Panc1 (cell line): ENCODE measurements at regions not wholly inside any gene's neighbourhood (a gene's known extent, or its start where the extent isn't known, plus 50 kb on each side); places are given as distances from the start of the nearest gene placed in this dataset.

Source experiments
- ATAC-seq: fragments of 200-7000 bp; cut with Tn5 transposase; 2 replicates; pipeline ENCODE4 v1.9.1; 2020; ENCODE audit warnings: mild to moderate bottlenecking, moderate library complexity
- BruUV-seq: library from RNA; stranded (reverse); fragments of 400-500 nt; replicated peaks from 2 replicates; lab custom pipeline; 2021; lab: Mats Ljungman, UMichigan
- CTCF ChIA-PET: fragments of 300-600 bp; sonication (Branson Sonifier 250); formaldehyde crosslinking; loops from one replicate; lab custom pipeline; 2022; ENCODE audit warnings: antibody characterized with exemption; lab: Charles Lee
- POLR2A ChIA-PET: fragments of 300-600 bp; sonication (Branson Sonifier 250); formaldehyde crosslinking; loops from one replicate; lab custom pipeline; 2022; ENCODE audit warnings: antibody characterized with exemption; lab: Charles Lee
- DNase-seq: peaks from one replicate; pipeline ENCODE4 v3.0.0-alpha.2; 2010; ENCODE audit warnings: low read depth, low spot score
- H3K27ac ChIP-seq: 2 replicates; pipeline ENCODE4 v1.5.1; 2011; ENCODE audit warnings: mild to moderate bottlenecking, low read length, inconsistent platforms
- H3K27me3 ChIP-seq: fragments of 200-500 bp; sonication (Bioruptor generic); 2 replicates; pipeline ENCODE4 v1.6.0; 2014; ENCODE audit warnings: low read length, inconsistent platforms; ENCODE audit not compliant: control insufficient read depth, insufficient read depth
- H3K36me3 ChIP-seq: fragments of 200-500 bp; sonication (Bioruptor generic); 2 replicates; pipeline ENCODE4 v1.5.1; 2014; ENCODE audit warnings: inconsistent platforms, mild to moderate bottlenecking, low read length, moderate library complexity; ENCODE audit not compliant: control insufficient read depth, insufficient read depth
- H3K4me1 ChIP-seq: 2 replicates; pipeline ENCODE4 v1.5.1; 2011; ENCODE audit warnings: inconsistent platforms, mild to moderate bottlenecking, low read length, moderate library complexity; ENCODE audit not compliant: control insufficient read depth, insufficient read depth
- H3K4me3 ChIP-seq, 2 experiments: 2 replicates each; pipeline ENCODE4 v1.5.1; 2011 to 2012; ENCODE audit warnings: low read depth in 2 of 2, low read length in 2 of 2, mild to moderate bottlenecking in 2 of 2, inconsistent platforms in 1 of 2, moderate library complexity in 1 of 2
- H3K9me3 ChIP-seq: fragments of 200-500 bp; sonication (Bioruptor generic); 2 replicates; pipeline ENCODE4 v1.5.1; 2014; ENCODE audit warnings: low read depth, mild to moderate bottlenecking, inconsistent platforms, low read length, moderate library complexity; ENCODE audit not compliant: control insufficient read depth, insufficient read depth
- POLR2AphosphoS5 ChIP-seq: IDR thresholded peaks from 2 replicates; pipeline ENCODE4 v1.6.1; 2012; ENCODE audit warnings: mild to moderate bottlenecking, low read depth, low read length, moderate library complexity
- REST ChIP-seq, 2 experiments: IDR thresholded peaks; 2 replicates each; pipeline ENCODE4 v1.6.1; 2011 to 2012; ENCODE audit warnings: low read depth in 2 of 2, control low read depth in 1 of 2, low read length in 1 of 2, mild to moderate bottlenecking in 1 of 2, moderate library complexity in 1 of 2; ENCODE audit not compliant: insufficient read depth in 1 of 2
- SIN3A ChIP-seq: IDR thresholded peaks from 2 replicates; pipeline ENCODE4 v1.6.1; 2012; ENCODE audit warnings: low read depth, mild to moderate bottlenecking, low read length, moderate library complexity, borderline replicate concordance; ENCODE audit not compliant: insufficient read depth
- TCF7L2 ChIP-seq: IDR thresholded peaks from 2 replicates; pipeline ENCODE4 v1.6.1; 2011; ENCODE audit warnings: mild to moderate bottlenecking, low read depth, low read length, inconsistent platforms
- in situ Hi-C: cut with HindIII; loops from 2 replicates; pipeline ENCODE4 v1.10.0; 2016; ENCODE audit warnings: low sequenced_read_pairs, low pct_unique_long_range_greater_than_20kb
- intact Hi-C: fragments of 100-400 bp; cut with micrococcal nuclease; formaldehyde crosslinking; loops from one replicate; pipeline ENCODE4 v1.10.0; 2022; ENCODE audit not compliant: unreplicated experiment
- TF ChIP-seq, protein P1 (sequence below): fragments of 450-650 bp; IDR thresholded peaks from 2 replicates; pipeline ENCODE4 v1.5.1; 2017; ENCODE audit warnings: mild to moderate bottlenecking

DNA sequence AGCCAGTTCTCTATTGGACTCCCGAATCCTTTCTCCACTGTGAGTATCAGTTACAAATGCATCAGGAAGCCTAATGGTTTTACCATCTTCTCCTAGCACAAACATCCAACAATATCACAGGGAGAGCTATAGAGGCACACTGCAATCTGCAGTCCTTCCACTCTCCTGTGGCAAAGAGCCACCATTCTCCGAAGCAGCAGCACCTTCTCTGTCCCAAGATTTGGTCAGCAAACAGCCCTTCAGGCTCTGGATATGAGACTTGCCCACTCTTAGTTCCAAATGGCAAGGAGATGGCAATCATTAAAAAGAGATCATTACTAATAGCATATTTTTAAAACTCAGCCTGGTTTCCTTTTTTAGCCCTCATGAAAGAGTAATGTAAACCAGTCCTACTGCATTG, 223.4 kb downstream of the HS3ST3A1 start:
- ChIA-PET POLR2A (no interaction called here), CTCF (no interaction called here)
- DNase-seq: no peak
- Histone ChIP-seq H3K4me1 (no peaks in the 10 kb centered on the region), H3K27ac (no peak overlapping the region), H3K27me3 (no peaks in the 10 kb centered on the region), H3K4me3 (no peak overlapping the region), H3K9me3 (no peaks in the 10 kb centered on the region), H3K36me3 (no peaks in the 10 kb centered on the region)
- in situ Hi-C loops: no loop called here
- intact Hi-C loops: no loop called here
- ATAC-seq: no peak
- no peak for TF ChIP-seq REST (IDR thresholded peaks at IDR 0.05; ENCODE audit: insufficient read depth in 1 of 2, low read depth in 2 of 2, low read length in 1 of 2)
- BruUV-seq: no TSS peak

DNA sequence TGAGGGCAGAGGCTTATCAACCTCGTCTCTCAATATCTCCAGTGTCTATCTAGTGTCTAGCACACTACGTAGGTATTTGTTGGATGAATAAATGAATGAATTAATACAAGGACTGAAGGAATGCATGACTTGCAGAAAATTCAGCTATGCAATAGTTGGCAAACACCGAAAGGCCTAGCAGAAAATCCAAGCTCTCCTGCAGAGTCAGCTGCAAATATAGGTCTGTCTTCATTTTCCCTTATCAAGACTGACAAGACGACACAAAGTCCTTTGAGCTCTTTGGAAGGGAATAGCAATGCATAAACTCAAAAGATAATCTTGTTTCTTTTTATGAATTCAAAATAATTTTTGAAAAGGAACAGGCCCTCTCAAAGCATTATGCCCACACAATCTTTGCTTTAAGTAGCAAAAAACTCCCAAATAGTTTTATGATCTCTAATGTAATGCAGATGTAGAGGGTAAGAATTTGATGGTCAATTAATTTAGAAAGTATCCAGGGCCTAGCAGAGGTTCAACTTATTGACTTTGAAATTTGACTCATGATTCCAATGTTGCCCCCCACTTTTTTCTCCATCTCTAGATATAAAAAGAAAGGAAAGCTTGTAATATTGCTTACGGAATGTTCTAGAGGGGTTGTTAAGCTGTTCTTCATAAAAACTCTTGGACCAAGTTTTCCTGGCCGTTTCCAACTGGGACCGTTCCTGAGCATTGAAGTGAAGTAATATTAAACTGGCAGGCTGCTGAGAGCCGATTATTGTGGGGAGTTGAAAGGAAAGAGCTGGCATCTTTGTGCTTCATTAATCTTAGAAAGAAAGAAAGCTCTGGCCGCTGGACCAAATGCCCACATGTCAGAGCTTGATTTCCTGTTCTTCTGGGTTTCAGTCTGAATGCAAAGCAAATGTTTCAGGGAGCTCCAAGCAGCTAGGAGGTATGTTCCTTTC, 227.3 kb downstream of the HS3ST3A1 start:
- no peak for ATAC-seq
- Histone ChIP-seq H3K9me3 (no peaks in the 10 kb centered on the region), H3K27ac (no peak overlapping the region), H3K4me3 (no peak overlapping the region), H3K4me1 (no peaks in the 10 kb centered on the region), H3K27me3 (no peaks in the 10 kb centered on the region), H3K36me3 (no peaks in the 10 kb centered on the region)
- intact Hi-C loops: no loop called here
- CTCF ChIA-PET: interaction anchor here (0.6 kb wide), 1 partner anchor 65 kb away, joined by 3 read pairs; no protein-coding TSS in a partner anchor
- no TSS peak for BruUV-seq
- POLR2A ChIA-PET: no interaction called here
- DNase-seq: no peak
- in situ Hi-C loops: no loop called here
- TF ChIP-seq TCF7L2: no peak
- no peak for TF ChIP-seq POLR2AphosphoS5
- no peak for TF ChIP-seq SIN3A
- no peak for TF ChIP-seq REST (IDR thresholded peaks at IDR 0.05; ENCODE audit: insufficient read depth in 1 of 2, low read depth in 2 of 2, low read length in 1 of 2)
- TF ChIP-seq, protein P1, sequence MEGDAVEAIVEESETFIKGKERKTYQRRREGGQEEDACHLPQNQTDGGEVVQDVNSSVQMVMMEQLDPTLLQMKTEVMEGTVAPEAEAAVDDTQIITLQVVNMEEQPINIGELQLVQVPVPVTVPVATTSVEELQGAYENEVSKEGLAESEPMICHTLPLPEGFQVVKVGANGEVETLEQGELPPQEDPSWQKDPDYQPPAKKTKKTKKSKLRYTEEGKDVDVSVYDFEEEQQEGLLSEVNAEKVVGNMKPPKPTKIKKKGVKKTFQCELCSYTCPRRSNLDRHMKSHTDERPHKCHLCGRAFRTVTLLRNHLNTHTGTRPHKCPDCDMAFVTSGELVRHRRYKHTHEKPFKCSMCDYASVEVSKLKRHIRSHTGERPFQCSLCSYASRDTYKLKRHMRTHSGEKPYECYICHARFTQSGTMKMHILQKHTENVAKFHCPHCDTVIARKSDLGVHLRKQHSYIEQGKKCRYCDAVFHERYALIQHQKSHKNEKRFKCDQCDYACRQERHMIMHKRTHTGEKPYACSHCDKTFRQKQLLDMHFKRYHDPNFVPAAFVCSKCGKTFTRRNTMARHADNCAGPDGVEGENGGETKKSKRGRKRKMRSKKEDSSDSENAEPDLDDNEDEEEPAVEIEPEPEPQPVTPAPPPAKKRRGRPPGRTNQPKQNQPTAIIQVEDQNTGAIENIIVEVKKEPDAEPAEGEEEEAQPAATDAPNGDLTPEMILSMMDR: no peak
